GF-D8 (cell line): ENCODE measurements at regions not wholly inside any gene's neighbourhood (a gene's known extent, or its start where the extent isn't known, plus 50 kb on each side); places are given as distances from the start of the nearest gene placed in this dataset.
"Not testable (repeated sequence)": the region's sequence is repeated elsewhere in the genome, so short reads cannot be mapped to it uniquely, and the experiment has no call there.

ENCODE experiments used
- DNase-seq: peaks from one replicate; lab custom pipeline; 2025; lab: John Stamatoyannopoulos, UW

DNA sequence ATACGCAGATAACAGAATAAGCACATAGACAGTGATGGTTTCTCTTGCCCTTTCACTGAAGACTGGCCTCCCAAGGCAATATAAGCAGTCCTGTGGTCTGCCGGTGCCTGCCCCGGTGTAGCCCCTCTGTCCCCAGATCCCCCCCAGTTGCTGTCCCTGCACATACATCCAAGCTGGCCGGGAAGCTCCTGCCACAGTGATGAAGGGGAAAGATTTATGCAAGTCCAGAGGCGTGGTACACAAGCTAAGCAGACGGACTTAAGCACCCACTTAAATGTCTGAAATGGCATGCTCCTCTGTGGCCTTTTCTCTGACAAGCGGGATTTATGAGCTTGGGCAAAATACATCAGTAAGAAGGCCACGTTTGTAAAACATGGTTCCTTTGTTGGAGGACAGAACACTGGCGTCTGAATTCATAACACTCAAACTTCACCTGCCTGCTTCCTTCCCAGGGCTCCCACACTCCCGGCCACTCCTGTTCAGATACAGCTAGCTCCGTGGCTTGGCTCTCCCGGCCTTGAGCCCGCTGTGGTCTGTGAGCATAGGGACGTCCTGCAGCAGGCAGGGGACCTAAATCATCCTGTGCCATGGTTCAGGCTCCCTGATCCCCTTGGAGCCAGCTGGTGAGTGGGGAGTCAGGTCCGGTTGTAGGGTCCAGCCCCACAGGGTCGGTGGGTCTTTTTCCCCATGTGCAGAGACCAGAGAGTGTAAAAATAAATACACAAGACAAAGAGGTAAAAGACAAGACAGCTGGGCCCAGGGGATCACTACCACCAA is 61.7 kb upstream of the PPP2R2D start:
- no peak for DNase-seq

DNA sequence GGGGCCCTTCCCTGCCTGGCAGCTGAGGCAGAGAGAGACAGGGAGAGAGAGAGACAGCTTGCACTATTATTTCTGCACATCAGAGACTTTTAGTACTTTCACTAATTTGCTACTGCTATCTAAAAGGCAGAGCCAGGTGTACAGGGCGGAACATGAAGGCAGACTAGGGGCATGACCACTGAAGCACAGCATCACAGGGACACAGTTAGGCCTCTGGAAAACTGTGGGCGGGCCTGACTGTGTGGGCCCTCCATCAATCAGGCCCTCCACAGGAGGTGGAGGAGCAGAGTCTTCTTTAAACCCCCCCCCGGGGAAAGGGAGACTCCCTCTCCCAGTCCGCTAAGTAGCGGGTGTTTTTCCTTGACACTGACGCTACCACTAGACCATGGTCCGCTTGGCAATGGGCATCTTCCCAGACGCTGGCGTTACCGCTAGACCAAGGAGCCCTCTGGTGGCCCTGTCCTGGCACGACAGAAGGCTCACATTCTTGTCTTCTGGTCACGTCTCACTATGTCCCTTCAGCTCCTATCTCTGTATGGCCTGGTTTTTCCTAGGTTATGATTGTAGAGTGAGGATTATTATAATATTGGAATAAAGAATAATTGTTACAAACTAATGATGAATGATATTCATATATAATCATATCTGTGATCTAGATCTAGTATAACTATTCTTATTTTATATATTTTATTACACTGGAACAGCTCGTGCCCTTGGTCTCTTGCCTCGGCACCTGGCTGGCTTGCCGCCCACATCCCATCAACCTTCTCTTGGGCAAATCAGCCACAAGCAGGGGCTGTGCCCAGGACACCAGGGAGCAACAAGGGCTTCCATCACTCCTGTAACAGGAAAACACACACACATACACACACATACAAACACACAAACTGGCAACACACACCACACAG is 60.7 kb upstream of the PPP2R2D start:
- DNase-seq = not testable (repeated sequence)

DNA sequence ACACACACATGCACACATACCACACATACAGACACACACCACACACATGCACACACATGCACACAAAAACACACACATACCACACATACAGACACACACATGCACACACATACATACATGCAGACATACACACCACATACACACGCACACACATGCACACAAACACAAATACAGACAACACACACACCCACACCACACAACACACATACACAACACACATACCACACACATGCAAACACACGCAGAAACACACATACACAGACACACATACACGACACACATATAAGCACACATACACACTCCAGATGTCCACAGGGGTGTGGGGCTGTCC is 60.1 kb upstream of the PPP2R2D start:
- DNase-seq = no peak

DNA sequence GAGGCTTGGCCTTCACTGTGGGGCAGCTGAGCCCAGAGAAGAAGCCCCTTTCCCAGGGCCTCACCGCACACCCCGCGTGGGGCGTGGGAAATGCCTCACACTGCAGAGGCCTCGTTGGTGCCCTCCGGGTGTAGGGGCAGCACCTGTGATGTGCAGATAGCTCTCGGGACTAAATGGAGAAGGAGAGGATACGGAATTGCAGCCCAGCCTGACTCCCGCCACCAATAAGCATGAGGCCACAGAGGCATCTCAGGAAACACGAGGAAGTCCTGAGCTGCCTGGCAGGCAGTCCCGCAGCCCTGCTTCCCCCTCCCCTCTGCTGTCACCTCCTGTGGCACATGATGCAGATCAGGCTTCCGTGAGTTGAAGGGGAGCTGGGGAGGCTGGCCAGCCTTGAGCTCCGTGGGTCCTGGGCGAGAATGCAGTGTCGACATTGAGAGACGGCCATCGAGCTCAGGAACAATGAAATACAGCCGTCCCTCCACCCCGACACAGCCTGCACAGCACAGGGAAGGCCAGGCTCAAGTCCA is 59.6 kb upstream of the PPP2R2D start:
- no peak for DNase-seq

DNA sequence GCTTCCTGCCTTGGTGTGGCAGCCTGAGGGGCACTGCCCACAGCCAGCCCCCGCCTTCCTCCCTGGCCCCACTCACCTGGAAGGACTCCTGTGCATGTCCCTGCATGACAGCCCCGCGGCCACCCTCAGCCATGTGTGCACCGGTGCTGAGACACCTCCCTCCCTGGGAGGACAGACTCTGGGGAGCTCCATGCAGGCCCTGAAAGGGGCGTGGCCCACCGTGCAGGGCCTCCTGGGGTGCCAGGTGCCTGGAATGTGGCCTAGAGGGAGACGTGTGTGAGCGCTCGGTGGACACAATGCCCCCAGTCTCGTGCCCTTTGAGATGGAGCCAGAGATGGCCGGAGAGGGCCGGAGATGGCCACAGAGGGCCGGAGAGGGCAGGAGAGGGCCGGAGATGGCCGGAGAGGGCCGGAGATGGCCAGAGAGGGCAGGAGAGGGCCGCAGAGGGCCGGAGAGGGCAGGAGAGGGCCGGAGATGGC is 59.1 kb upstream of the PPP2R2D start:
- no peak for DNase-seq

DNA sequence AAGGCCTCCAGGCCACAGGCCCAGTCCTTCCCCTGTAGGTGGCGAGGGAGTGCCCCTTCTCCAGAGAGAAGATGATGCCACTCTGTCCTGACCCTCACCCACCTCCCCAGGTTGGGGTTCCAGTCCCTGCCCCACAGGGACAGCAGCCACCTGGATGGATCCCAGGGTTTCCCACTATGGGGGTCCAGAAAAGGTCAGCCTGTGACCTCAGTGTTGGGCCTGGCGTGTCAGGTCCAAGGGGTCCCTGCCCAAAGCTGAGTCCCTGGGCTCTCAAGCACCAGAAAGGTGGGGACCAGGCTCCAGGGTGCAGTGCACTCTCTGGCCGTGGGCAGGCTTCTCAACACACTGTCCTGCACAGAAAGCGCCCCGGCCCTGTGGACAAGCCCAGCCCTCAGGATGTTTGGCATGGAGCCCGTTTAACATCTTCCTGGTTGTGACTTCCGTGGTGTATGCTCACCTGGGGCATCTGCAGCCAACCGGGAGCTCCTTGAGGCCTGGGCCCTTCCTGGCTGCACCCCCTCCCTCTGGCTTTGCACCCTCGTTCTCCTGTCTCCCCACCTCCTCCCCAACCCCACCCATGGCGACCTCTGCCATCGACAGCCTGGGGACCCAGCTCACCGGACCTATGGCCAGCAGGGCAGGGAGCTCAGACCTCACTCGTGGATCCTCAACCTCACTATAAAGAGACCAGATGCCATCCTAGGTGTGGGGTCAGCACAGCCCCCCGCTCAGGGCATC is 58.3 kb upstream of the PPP2R2D start:
- no peak for DNase-seq

DNA sequence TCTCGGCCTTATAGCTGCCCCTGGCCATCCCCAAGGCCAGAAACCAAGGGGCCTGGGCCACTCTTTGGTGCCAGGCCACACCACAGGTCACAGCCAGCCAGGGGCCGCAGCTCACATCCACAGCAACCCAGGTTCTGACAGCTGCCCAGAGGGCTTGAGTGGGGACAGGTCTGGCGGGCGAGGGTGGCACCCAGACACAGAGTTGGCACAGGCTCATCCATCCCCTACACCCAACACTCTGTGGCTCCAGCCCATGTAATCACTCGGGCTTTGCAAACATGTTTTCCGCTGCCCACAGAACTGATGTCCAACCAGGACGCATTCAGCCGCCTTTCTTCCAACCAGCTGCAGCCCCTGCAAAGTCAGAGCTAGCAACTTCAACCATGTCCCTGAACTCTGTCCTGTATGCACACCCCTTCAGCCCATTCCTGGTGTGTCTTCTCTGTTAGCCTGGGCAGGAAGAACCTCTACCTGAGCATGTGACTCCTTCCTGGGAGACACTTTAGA is 57.7 kb upstream of the PPP2R2D start:
- DNase-seq = no peak

DNA sequence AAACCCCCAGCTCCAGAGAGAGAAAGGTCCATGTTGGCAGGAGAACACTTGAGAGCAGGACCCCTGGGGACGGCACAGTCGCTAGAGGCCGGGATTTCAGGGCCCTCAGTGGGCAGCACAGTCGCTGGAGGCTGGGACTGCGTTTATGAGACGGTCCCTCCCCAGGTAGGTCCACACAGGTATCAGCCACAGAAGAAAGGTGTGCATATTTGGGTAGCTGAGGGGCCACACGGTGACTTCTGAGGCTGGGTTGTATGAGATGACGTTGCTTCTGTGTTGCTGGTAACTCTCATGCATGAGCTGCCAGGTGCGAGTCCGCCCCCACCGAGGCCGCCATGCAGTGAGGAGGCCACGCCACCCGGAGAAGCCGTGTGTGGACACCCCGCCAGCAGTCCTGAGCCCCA is 56.9 kb upstream of the PPP2R2D start:
- DNase-seq = no peak

DNA sequence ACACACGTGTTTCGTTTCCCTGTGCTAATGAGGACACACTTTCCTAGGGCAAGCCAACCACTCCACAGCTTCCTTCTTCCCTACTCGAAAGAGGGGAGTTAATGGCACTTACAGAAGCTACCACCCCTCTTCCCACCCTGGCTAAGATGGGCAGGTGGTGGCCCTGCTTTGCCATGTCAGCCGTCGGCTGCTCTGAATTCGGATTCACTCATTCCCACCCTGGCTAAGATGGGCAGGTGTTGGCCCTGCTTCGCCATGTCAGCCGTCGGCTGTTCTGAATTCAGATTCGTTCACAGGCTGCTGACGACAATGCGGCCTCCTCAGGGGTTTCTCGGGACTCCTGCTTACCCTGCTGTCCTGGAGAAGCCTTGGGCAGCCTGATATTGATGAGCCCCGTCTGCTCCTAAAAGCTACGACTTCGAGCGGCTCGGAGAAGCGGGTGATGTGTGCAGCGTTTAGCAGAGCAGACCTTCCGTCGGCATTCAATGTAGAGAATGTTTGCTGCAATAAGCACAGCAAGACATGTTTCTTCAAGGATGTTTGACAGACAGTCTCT is 56.2 kb upstream of the PPP2R2D start:
- no peak for DNase-seq

DNA sequence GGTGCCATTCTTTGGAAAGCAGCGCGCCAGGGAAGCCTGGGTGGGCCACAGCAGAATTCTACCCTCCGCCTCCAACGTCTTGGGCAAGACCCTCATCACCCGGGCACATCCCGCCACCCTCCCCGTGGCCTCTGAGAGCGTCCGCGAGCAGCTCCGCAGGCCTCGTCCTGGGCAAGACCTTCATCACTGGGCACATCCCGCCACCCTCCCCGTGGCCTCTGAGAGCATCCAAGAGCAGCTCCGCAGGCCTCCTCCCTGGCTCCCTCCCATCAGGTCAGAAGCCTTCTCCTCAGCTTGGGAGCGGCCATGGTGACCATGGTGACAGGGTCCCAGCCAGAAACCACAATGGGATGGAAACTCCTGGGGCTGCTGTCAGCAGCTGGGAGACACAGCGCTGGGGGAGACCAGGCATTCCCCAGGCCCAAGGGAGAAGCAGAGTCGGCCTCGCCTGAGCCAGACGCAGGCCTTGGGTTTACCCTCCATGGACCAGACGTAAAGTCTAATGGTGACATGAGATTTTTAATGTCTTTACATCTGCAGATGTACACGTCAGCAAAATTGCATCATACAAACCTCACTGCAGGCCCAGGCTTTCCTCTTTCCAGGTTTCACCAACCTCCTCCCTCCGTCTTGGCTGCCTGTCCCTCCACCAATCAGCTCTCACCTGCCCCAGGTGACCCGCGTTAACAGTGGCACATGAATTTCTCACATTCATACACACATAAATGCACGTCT is 55.1 kb upstream of the PPP2R2D start:
- no peak for DNase-seq

DNA sequence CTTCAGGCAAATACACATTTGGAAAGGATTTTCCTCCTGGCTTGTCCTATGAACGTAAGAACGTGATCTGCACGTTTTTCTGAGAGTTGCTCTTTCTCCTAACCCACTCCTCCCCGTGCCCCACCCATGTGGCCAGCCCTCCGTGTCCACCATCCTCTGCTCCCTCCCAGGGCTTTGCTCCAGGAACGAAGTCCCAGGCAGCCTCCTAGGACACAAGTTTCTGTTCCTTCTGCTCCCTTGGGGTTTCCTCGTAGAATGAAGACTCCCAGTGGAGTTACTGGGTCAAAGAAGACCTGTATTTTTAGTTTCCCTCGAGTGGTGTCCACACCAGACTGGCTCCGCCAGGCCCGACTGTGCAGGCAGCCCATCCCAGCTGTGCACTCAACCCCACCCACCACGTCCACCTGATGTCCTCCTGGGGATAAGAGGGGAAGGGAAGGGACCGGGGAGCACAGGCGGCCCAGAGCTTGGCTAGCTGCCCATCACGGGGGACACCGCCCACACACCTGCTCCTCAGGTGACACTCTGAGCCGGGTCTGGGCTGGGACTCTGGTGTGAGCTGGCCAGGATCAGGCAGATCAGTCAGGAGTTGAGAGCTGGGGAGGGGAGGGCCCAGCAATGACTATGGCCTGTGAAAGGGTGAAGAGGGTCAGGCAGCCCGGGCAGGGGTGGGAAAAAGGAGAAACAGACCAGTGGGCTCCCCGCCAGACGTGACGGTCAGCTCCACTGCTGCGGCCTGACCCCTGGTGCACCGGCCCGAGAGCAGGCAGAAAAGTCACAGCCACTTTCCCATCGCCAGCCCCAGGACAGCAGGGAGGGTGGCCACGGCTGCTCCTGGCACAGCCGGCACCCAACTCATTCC is 54.3 kb upstream of the PPP2R2D start:
- no peak for DNase-seq

DNA sequence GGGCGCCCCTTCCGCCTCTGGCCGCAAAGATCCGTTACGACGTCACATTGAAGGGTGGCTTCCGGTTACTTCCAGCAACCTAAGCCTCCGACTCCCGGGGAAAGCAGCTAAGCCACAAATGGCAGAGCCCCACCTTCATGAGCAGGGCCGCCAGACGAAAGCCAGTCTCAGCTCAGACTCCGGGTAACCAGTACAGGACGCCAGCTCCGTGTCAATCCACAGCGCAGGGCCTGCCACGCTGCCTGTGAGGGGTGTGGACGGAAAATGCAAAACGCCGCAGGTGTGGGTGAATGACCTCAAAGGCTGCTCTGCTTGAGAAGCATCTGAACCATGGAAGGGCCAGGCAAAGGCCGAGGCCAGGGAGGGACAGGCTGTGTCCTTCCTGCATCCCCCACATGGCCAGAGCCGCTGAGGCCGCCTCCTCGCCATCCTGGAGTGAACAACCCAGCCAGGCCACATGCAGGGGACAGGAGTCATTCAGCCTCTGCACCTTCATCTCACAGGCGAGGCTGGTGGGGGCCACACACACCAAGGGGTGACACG is 53.5 kb upstream of the PPP2R2D start:
- no peak for DNase-seq

DNA sequence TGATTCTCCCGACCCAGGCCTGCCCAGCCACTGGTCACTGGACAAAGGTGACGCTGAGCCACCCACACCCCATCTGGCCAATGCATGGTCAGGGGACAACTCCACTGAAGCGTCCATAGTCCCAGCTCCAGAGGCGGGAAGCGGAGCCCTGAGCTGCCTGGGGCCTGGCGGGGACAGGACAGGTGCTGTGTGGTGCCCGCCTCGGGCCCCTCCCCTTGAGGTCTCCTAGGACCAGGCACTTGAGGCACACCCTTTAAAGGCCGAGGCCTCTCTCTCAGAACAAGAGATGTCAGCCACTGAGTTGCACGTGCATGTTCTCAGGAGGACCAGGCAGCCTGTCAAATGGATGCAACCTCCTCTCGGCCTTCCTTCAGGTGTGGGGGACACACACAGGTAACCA is 52.5 kb upstream of the PPP2R2D start:
- DNase-seq = no peak

DNA sequence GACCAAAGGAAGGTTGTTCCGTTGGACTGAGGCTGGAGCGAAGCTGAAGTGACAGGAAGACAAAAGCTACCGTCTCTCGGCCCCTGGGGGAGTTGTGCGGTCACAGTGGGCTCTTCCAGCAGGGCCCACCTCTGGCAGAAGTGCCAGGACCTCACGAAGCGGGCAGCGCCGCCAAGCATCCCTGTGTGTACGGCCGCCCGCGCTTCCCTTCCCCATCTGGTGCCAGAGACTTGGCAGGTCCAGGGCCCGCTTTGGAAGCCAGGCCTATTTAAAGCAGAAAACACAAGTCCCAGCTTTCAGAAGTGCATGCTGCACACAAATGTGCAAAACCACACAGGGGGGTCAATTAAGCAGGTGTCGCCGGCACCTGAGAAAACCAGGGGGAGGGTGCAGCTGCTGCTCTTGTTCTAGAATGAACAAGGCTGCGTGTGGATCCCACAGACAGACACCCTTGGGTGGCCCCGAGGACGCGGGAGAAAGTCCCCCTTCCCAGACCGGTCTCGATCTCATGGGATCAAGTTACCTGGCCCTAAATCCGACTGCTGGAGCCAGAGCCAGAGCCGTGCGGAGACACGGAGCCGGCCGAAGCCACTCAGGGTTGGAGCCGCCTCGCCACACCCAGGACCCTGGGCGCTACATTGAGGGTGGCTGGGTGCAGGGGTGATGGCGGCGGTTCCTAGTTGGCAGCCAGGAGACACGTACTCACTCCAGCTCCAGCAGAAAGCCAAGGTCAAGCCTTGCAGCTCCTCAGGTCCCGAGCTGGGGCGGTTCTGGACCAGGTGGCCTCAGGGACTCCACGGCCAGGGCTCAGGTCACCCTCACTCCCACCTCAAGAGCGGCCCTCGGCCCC is 51.8 kb upstream of the PPP2R2D start:
- no peak for DNase-seq

DNA sequence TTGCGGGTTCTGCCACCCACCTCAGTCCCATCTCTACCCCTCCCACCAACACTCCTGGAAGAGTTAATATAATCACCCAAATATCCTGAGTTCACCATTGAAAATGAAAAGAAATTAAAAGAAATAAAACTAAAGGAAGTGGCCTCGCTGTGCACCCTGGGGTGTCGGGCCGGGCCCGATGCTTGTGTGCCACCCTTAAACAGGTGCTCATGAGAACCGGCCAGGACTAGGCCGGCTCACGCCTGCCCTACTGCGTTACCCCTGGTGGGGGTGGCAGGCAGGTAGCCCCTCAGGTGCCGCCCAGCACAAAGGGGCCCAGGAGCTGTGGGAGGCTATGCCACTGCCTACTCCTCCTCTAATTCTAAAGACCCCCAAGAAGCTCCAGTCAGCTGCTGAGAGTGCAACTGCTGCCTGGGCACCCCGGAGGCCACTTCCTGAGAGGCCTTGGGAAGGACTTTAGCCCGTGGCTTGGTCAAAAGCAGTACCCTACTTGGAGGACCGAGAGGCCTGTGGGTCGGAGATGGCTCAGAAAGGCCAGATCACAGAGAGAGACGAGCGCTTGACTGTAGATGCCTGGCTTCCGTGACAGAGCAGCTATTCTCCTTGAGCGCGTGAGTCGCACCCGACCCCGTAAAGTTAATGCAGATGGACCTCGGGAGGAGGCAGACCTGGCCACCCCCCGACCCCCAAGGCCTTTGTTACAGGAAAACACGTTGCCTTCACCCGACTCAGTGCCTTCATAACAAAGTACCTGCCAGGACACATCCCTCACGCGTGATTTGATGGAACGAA is 51.0 kb upstream of the PPP2R2D start:
- no peak for DNase-seq

DNA sequence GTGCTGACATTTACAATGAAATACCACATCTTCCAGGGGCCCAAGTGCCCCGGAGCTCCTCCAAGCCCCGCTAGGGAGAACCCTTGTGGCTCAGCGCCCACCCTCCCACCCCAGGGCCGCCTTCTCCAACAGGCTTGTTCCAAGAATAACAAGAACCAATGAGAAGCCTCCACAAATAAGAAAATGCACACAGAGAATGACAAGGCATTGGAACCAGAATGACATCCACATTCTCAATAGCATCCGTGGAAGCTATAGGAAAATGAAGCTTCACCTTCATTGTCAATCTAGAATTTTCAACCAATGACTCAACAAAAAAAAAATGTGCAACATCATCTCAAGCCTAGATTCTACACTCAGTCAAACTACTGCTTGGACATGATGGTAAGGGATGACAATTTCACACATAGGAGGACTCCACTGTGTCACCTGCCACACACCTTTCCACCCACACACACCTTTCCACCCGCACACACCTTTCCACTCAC is 50.4 kb upstream of the PPP2R2D start:
- DNase-seq = no peak
